Fibroblast of the aortic adventitia (primary cell): ENCODE measurements at regions not wholly inside any gene's neighbourhood (a gene's known extent, or its start where the extent isn't known, plus 50 kb on each side); places are given as distances from the start of the nearest gene placed in this dataset.

Experiments
- DNase-seq: peaks from one replicate; pipeline ENCODE4 v3.0.0-alpha.2; 2010; ENCODE audit warnings: low read depth
- H3K4me3 ChIP-seq: 2 replicates; pipeline ENCODE4 v1.5.1; 2011; ENCODE audit warnings: low read depth, mild to moderate bottlenecking, control low read depth, low read length, moderate library complexity
- CTCF ChIP-seq: IDR thresholded peaks from 2 replicates; pipeline ENCODE4 v1.5.1; 2011; ENCODE audit warnings: mild to moderate bottlenecking, low read length, control low read depth, inconsistent platforms; ENCODE audit not compliant: insufficient read depth

GRCh38 chr9:696332-697323 is 144.9 kb upstream of the DMRT1 start:
- peak; percentile 80 for DNase-seq
- peak; percentile 43 for TF ChIP-seq CTCF
- no peak overlapping the region for H3K4me3 ChIP-seq

- TF ChIP-seq CTCF: no peak
- peak; percentile 53 for DNase-seq
- H3K4me3 ChIP-seq: no peak overlapping the region
These were observed 143.2 kb upstream of the DMRT1 start for GRCh38 chr9:698276-698675.

GRCh38 chr9:698954-699353 is 142.5 kb upstream of the DMRT1 start:
- TF ChIP-seq CTCF: no peak
- no peak overlapping the region for H3K4me3 ChIP-seq
- DNase-seq: no peak

- DNase-seq: no peak
- no peak for TF ChIP-seq CTCF
- H3K4me3 ChIP-seq: no peak overlapping the region
These were observed 142.1 kb upstream of the DMRT1 start for GRCh38 chr9:699396-699795.

- no peak overlapping the region for H3K4me3 ChIP-seq
- no peak for DNase-seq
- no peak for TF ChIP-seq CTCF
These were observed 140.9 kb upstream of the DMRT1 start for GRCh38 chr9:700365-701282.

- peak; percentile 75 for DNase-seq
- TF ChIP-seq CTCF: no peak
- H3K4me3 ChIP-seq: no peak overlapping the region
These were observed 138.1 kb upstream of the DMRT1 start for GRCh38 chr9:703392-703791.
